NOMO-1 treated with DMSO at 0.1 percent for 48 hours (cell line): ENCODE measurements at regions not wholly inside any gene's neighbourhood (a gene's known extent, or its start where the extent isn't known, plus 50 kb on each side); places are given as distances from the start of the nearest gene placed in this dataset.
A peak's percentile ranks its signal among the peaks of the same experiment; 100 is the strongest.
"Not testable (repeated sequence)": the region's sequence is repeated elsewhere in the genome, so short reads cannot be mapped to it uniquely, and the experiment has no call there.

ENCODE experiments used
- DNase-seq: peaks from one replicate; lab custom pipeline; 2025; ENCODE audit not compliant: unreplicated experiment; lab: John Stamatoyannopoulos, UW

- peak; percentile 65 for DNase-seq
These were observed 155.6 kb upstream of the IRS2 start for GRCh38 chr13:109941951-109942350.

GRCh38 chr13:109941221-109941620, 154.8 kb upstream of the IRS2 start:
- DNase-seq, result no peak

- DNase-seq, result no peak
These were observed 154.3 kb upstream of the IRS2 start for GRCh38 chr13:109940637-109941036.

- DNase-seq, result no peak
These were observed 153.5 kb upstream of the IRS2 start for GRCh38 chr13:109939838-109940237.

- DNase-seq, result no peak
These were observed 152.8 kb upstream of the IRS2 start for GRCh38 chr13:109939180-109939579.

- no peak for DNase-seq
These were observed 152.0 kb upstream of the IRS2 start for GRCh38 chr13:109938255-109938936.

- DNase-seq, result not testable (repeated sequence)
These were observed 148.1 kb upstream of the IRS2 start for GRCh38 chr13:109934520-109934919.

- DNase-seq, result no peak
These were observed 147.1 kb upstream of the IRS2 start for GRCh38 chr13:109933476-109933875.

GRCh38 chr13:109924376-109924775, 138.0 kb upstream of the IRS2 start:
- DNase-seq, result peak; percentile 26

- DNase-seq, result peak; percentile 42
These were observed 136.1 kb upstream of the IRS2 start for GRCh38 chr13:109922518-109922917.

- no peak for DNase-seq
These were observed 133.5 kb upstream of the IRS2 start for GRCh38 chr13:109919715-109920375.

- DNase-seq, result no peak
These were observed 131.9 kb upstream of the IRS2 start for GRCh38 chr13:109918179-109918711.

- DNase-seq, result no peak
These were observed 131.0 kb upstream of the IRS2 start for GRCh38 chr13:109917422-109917821.

- DNase-seq, result no peak
These were observed 127.6 kb upstream of the IRS2 start for GRCh38 chr13:109913936-109914510.

- no peak for DNase-seq
These were observed 126.8 kb upstream of the IRS2 start for GRCh38 chr13:109913186-109913585.

GRCh38 chr13:109910194-109910593, 123.8 kb upstream of the IRS2 start:
- no peak for DNase-seq

GRCh38 chr13:109906976-109907375, 120.6 kb upstream of the IRS2 start:
- no peak for DNase-seq

GRCh38 chr13:109904218-109904617, 117.8 kb upstream of the IRS2 start:
- DNase-seq, result no peak

- no peak for DNase-seq
These were observed 114.4 kb upstream of the IRS2 start for GRCh38 chr13:109900741-109901140.

- no peak for DNase-seq
These were observed 113.9 kb upstream of the IRS2 start for GRCh38 chr13:109900320-109900719.

GRCh38 chr13:109899748-109900147, 113.4 kb upstream of the IRS2 start:
- DNase-seq, result no peak

- no peak for DNase-seq
These were observed 112.9 kb upstream of the IRS2 start for GRCh38 chr13:109899316-109899715.
